22Rv1 (cell line): ENCODE measurements at regions not wholly inside any gene's neighbourhood (a gene's known extent, or its start where the extent isn't known, plus 50 kb on each side); places are given as distances from the start of the nearest gene placed in this dataset.

Source experiments
- H3K27ac ChIP-seq: fragments of 450-650 bp; 2 replicates; pipeline ENCODE4 v1.5.1; 2017
- ZFX ChIP-seq: fragments of 450-650 bp; IDR thresholded peaks from 2 replicates; pipeline ENCODE4 v1.6.1; 2017; ENCODE audit warnings: antibody characterized with exemption, borderline replicate concordance
- TF ChIP-seq, protein P1 (sequence below): fragments of 450-650 bp; IDR thresholded peaks from 2 replicates; pipeline ENCODE4 v1.5.1; 2017; ENCODE audit warnings: mild to moderate bottlenecking

DNA sequence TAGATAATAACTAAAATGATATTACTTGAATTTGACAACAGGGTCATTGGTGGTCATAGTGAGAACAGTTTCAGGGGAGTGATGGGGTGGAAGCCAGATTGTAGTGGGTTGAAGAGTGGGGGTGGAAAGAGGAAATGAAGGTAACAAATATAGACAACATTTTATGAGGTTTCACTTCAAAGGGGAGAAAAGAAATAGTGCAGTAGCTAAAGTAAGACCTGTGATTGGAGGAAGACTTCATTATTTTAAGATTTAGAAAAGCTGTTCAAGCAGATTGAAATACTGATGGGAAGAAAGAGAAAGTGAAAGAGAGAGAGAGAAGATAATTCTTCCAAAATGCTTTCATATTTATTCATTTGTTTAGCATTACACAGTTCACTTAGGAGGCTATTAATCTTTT is 52.0 kb upstream of the KCNA3 start:
- no peak for TF ChIP-seq ZFX
- TF ChIP-seq, protein P1, sequence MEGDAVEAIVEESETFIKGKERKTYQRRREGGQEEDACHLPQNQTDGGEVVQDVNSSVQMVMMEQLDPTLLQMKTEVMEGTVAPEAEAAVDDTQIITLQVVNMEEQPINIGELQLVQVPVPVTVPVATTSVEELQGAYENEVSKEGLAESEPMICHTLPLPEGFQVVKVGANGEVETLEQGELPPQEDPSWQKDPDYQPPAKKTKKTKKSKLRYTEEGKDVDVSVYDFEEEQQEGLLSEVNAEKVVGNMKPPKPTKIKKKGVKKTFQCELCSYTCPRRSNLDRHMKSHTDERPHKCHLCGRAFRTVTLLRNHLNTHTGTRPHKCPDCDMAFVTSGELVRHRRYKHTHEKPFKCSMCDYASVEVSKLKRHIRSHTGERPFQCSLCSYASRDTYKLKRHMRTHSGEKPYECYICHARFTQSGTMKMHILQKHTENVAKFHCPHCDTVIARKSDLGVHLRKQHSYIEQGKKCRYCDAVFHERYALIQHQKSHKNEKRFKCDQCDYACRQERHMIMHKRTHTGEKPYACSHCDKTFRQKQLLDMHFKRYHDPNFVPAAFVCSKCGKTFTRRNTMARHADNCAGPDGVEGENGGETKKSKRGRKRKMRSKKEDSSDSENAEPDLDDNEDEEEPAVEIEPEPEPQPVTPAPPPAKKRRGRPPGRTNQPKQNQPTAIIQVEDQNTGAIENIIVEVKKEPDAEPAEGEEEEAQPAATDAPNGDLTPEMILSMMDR, result no peak

More for the DNA sequence above, 52.0 kb upstream of the KCNA3 start:
- H3K27ac ChIP-seq, result no peak overlapping the region
